ENCODE measurements at regions not wholly inside any gene's neighbourhood (a gene's known extent, or its start where the extent isn't known, plus 50 kb on each side); places are given as distances from the start of the nearest gene placed in this dataset.

- Histone ChIP-seq H3K27ac (ENCODE audit: low read depth in 1 of 2, low read length in 2 of 2) (no peak overlapping the region), H3K4me1 (ENCODE audit: control insufficient read depth in 1 of 2, insufficient read depth in 2 of 2, low read length in 2 of 2) (peaks cover 0 to 1% of the 10 kb centered on the region in 2 donors), H3K4me3 (ENCODE audit: low read length in 2 of 2) (no peak overlapping the region), H3K27me3 (ENCODE audit: control insufficient read depth in 1 of 2, insufficient read depth in 2 of 2, low read length in 1 of 2) (peaks cover 0 to 3% of the 10 kb centered on the region in 2 donors), H3K36me3 (ENCODE audit: control insufficient read depth in 1 of 2, insufficient read depth in 2 of 2, low read length in 1 of 2) (no peaks in the 10 kb centered on the region), H3K9me3 (ENCODE audit: control insufficient read depth, low read length) (peaks cover 2% of the 10 kb centered on the region)
- ATAC-seq (ENCODE audit: low FRiP score) (no peak), DNase-seq (no peak)
- 46 to 51% methylated on average over 3 of the region's 3 CpGs for WGBS, 2 donors
- intact Hi-C loops (cut with DNase I) = no loop called here
Measured at GRCh38 chr6:74073999-74074398, 378.0 kb downstream of the CD109 start.

- DNase-seq (no peak), ATAC-seq (ENCODE audit: low FRiP score) (no peak)
- H3K27ac ChIP-seq (ENCODE audit: low read depth in 1 of 2, low read length in 2 of 2) = no peak overlapping the region
- no peaks in the 10 kb centered on the region for H3K36me3 ChIP-seq (ENCODE audit: control insufficient read depth in 1 of 2, insufficient read depth in 2 of 2, low read length in 1 of 2)
- intact Hi-C loops (cut with DNase I) = no loop called here
- peaks cover 0 to 1% of the 10 kb centered on the region in 2 donors for H3K4me1 ChIP-seq (ENCODE audit: control insufficient read depth in 1 of 2, insufficient read depth in 2 of 2, low read length in 2 of 2)
- H3K9me3 ChIP-seq (ENCODE audit: control insufficient read depth, low read length) = peaks cover 2% of the 10 kb centered on the region
- H3K4me3 ChIP-seq (ENCODE audit: low read length in 2 of 2) = no peak overlapping the region
- WGBS, 2 donors = 79 to 100% methylated on average over 1 of the region's 1 CpG
- H3K27me3 ChIP-seq (ENCODE audit: control insufficient read depth in 1 of 2, insufficient read depth in 2 of 2, low read length in 1 of 2) = peaks cover 0 to 3% of the 10 kb centered on the region in 2 donors
Measured at GRCh38 chr6:74073429-74073828, 377.4 kb downstream of the CD109 start.

GRCh38 chr6:74071214-74071613, 375.2 kb downstream of the CD109 start:
- H3K27me3 ChIP-seq (ENCODE audit: control insufficient read depth in 1 of 2, insufficient read depth in 2 of 2, low read length in 1 of 2) = peaks cover 0 to 3% of the 10 kb centered on the region in 2 donors
- H3K36me3 ChIP-seq (ENCODE audit: control insufficient read depth in 1 of 2, insufficient read depth in 2 of 2, low read length in 1 of 2) = no peaks in the 10 kb centered on the region
- no peak overlapping the region for H3K4me3 ChIP-seq (ENCODE audit: low read length in 2 of 2)
- intact Hi-C loops (cut with DNase I) = no loop called here
- ATAC-seq (ENCODE audit: low FRiP score) = no peak
- H3K27ac ChIP-seq (ENCODE audit: low read depth in 1 of 2, low read length in 2 of 2) = no peak overlapping the region
- peaks cover 0 to 1% of the 10 kb centered on the region in 2 donors for H3K4me1 ChIP-seq (ENCODE audit: control insufficient read depth in 1 of 2, insufficient read depth in 2 of 2, low read length in 2 of 2)
- no peaks in the 10 kb centered on the region for H3K9me3 ChIP-seq (ENCODE audit: control insufficient read depth, low read length)
- DNase-seq = no peak

DNA sequence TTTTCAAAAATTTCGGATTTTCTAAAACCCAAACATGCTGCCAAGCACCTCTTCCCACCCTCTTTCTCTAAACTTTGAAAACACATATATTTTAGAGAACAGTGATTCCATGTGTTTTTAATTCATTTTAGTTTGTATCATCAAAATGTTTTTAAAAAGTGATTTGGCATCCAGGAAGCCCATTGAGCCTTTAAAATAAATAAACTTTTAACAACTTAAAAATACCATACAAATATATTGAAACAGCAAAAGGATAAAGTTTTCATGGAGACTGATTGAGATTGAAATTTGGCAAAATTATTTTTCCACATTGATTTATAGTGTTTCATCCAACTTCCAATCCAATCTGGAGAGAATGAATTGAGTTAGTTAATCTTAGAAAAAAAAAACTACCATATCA, 374.7 kb downstream of the CD109 start:
- DNase-seq (no peak), ATAC-seq (ENCODE audit: low FRiP score) (no peak)
- intact Hi-C loops (cut with DNase I) = no loop called here
- Histone ChIP-seq H3K4me1 (ENCODE audit: control insufficient read depth in 1 of 2, insufficient read depth in 2 of 2, low read length in 2 of 2) (peaks cover 0 to 1% of the 10 kb centered on the region in 2 donors), H3K9me3 (ENCODE audit: control insufficient read depth, low read length) (no peaks in the 10 kb centered on the region), H3K27ac (ENCODE audit: low read depth in 1 of 2, low read length in 2 of 2) (no peak overlapping the region), H3K27me3 (ENCODE audit: control insufficient read depth in 1 of 2, insufficient read depth in 2 of 2, low read length in 1 of 2) (peaks cover 0 to 3% of the 10 kb centered on the region in 2 donors), H3K4me3 (ENCODE audit: low read length in 2 of 2) (no peak overlapping the region), H3K36me3 (ENCODE audit: control insufficient read depth in 1 of 2, insufficient read depth in 2 of 2, low read length in 1 of 2) (no peaks in the 10 kb centered on the region)
- 70 to 78% methylated on average over 1 of the region's 1 CpG for WGBS, 2 donors

- ATAC-seq (ENCODE audit: low FRiP score) = no peak
- intact Hi-C loops (cut with DNase I) = no loop called here
- H3K4me1 ChIP-seq (ENCODE audit: control insufficient read depth in 1 of 2, insufficient read depth in 2 of 2, low read length in 2 of 2) = peaks cover 0 to 1% of the 10 kb centered on the region in 2 donors
- no peak overlapping the region for H3K4me3 ChIP-seq (ENCODE audit: low read length in 2 of 2)
- DNase-seq = no peak
- 37 to 47% methylated on average over 1 of the region's 1 CpG for WGBS, 2 donors
- no peaks in the 10 kb centered on the region for H3K9me3 ChIP-seq (ENCODE audit: control insufficient read depth, low read length)
- peaks cover 0 to 3% of the 10 kb centered on the region in 2 donors for H3K27me3 ChIP-seq (ENCODE audit: control insufficient read depth in 1 of 2, insufficient read depth in 2 of 2, low read length in 1 of 2)
- H3K27ac ChIP-seq (ENCODE audit: low read depth in 1 of 2, low read length in 2 of 2) = no peak overlapping the region
- H3K36me3 ChIP-seq (ENCODE audit: control insufficient read depth in 1 of 2, insufficient read depth in 2 of 2, low read length in 1 of 2) = no peaks in the 10 kb centered on the region
Measured at GRCh38 chr6:74070091-74070490, 374.1 kb downstream of the CD109 start.

GRCh38 chr6:74069089-74069581, 373.1 kb downstream of the CD109 start:
- no peaks in the 10 kb centered on the region for H3K9me3 ChIP-seq (ENCODE audit: control insufficient read depth, low read length)
- H3K36me3 ChIP-seq (ENCODE audit: control insufficient read depth in 1 of 2, insufficient read depth in 2 of 2, low read length in 1 of 2) = no peaks in the 10 kb centered on the region
- no peak for ATAC-seq (ENCODE audit: low FRiP score)
- intact Hi-C loops (cut with DNase I) = no loop called here
- WGBS, 2 donors = 62 to 70% methylated on average over 4 of the region's 4 CpGs
- H3K27ac ChIP-seq (ENCODE audit: low read depth in 1 of 2, low read length in 2 of 2) = no peak overlapping the region
- H3K4me1 ChIP-seq (ENCODE audit: control insufficient read depth in 1 of 2, insufficient read depth in 2 of 2, low read length in 2 of 2) = peaks cover 0 to 1% of the 10 kb centered on the region in 2 donors
- H3K27me3 ChIP-seq (ENCODE audit: control insufficient read depth in 1 of 2, insufficient read depth in 2 of 2, low read length in 1 of 2) = peaks cover 0 to 3% of the 10 kb centered on the region in 2 donors
- no peak for DNase-seq
- no peak overlapping the region for H3K4me3 ChIP-seq (ENCODE audit: low read length in 2 of 2)

GRCh38 chr6:74066168-74066871, 370.3 kb downstream of the CD109 start:
- no peak overlapping the region for H3K27ac ChIP-seq (ENCODE audit: low read depth in 1 of 2, low read length in 2 of 2)
- H3K36me3 ChIP-seq (ENCODE audit: control insufficient read depth in 1 of 2, insufficient read depth in 2 of 2, low read length in 1 of 2) = no peaks in the 10 kb centered on the region
- intact Hi-C loops (cut with DNase I) = no loop called here
- WGBS, 2 donors = 78 to 80% methylated on average over 10 of the region's 10 CpGs
- H3K4me1 ChIP-seq (ENCODE audit: control insufficient read depth in 1 of 2, insufficient read depth in 2 of 2, low read length in 2 of 2) = no peaks in the 10 kb centered on the region
- ATAC-seq (ENCODE audit: low FRiP score) (no peak), DNase-seq (no peak)
- no peaks in the 10 kb centered on the region for H3K27me3 ChIP-seq (ENCODE audit: control insufficient read depth in 1 of 2, insufficient read depth in 2 of 2, low read length in 1 of 2)
- no peaks in the 10 kb centered on the region for H3K9me3 ChIP-seq (ENCODE audit: control insufficient read depth, low read length)
- no peak overlapping the region for H3K4me3 ChIP-seq (ENCODE audit: low read length in 2 of 2)

DNA sequence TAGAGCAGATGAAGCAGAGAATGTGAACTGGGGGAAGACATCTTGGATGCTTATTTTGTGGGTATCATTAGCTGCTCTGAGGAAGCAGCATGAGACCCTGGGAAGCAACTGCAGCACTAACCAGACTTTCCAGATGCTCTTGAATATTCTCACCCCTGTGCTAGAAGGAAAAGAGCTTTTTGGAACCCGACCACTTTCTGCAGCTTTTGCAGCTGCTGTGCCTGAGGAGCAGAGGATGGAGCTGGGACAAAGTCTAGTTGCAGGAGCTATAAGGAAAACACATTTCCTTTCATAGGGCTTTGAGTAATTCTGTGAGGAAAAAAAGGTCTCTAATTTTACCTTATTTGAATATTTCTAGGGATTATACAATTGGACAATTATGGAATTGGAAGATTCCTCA, 369.7 kb downstream of the CD109 start:
- DNase-seq = no peak
- intact Hi-C loops (cut with DNase I) = no loop called here
- no peak for ATAC-seq (ENCODE audit: low FRiP score)
- Histone ChIP-seq H3K27ac (ENCODE audit: low read depth in 1 of 2, low read length in 2 of 2) (no peak overlapping the region), H3K4me1 (ENCODE audit: control insufficient read depth in 1 of 2, insufficient read depth in 2 of 2, low read length in 2 of 2) (no peaks in the 10 kb centered on the region), H3K36me3 (ENCODE audit: control insufficient read depth in 1 of 2, insufficient read depth in 2 of 2, low read length in 1 of 2) (no peaks in the 10 kb centered on the region), H3K27me3 (ENCODE audit: control insufficient read depth in 1 of 2, insufficient read depth in 2 of 2, low read length in 1 of 2) (no peaks in the 10 kb centered on the region), H3K4me3 (ENCODE audit: low read length in 2 of 2) (no peak overlapping the region), H3K9me3 (ENCODE audit: control insufficient read depth, low read length) (no peaks in the 10 kb centered on the region)
- 67 to 75% methylated on average over 1 of the region's 1 CpG for WGBS, 2 donors

- H3K27ac ChIP-seq (ENCODE audit: low read depth in 1 of 2, low read length in 2 of 2) = no peak overlapping the region
- no peak for DNase-seq
- intact Hi-C loops (cut with DNase I) = no loop called here
- no peaks in the 10 kb centered on the region for H3K27me3 ChIP-seq (ENCODE audit: control insufficient read depth in 1 of 2, insufficient read depth in 2 of 2, low read length in 1 of 2)
- H3K4me3 ChIP-seq (ENCODE audit: low read length in 2 of 2) = no peak overlapping the region
- H3K9me3 ChIP-seq (ENCODE audit: control insufficient read depth, low read length) = no peaks in the 10 kb centered on the region
- no peak for ATAC-seq (ENCODE audit: low FRiP score)
- no peaks in the 10 kb centered on the region for H3K4me1 ChIP-seq (ENCODE audit: control insufficient read depth in 1 of 2, insufficient read depth in 2 of 2, low read length in 2 of 2)
- H3K36me3 ChIP-seq (ENCODE audit: control insufficient read depth in 1 of 2, insufficient read depth in 2 of 2, low read length in 1 of 2) = no peaks in the 10 kb centered on the region
Measured at GRCh38 chr6:74063391-74063790, 367.4 kb downstream of the CD109 start.

All from aorta (tissue), 5 donors.